Endothelial cell of umbilical vein (primary cell): ENCODE measurements at regions not wholly inside any gene's neighbourhood (a gene's known extent, or its start where the extent isn't known, plus 50 kb on each side); places are given as distances from the start of the nearest gene placed in this dataset.

ENCODE experiments used
- EZH2 ChIP-seq: IDR thresholded peaks from 2 replicates; pipeline ENCODE4 v1.6.1; 2012; ENCODE audit warnings: borderline replicate concordance, low read depth, mild to moderate bottlenecking, moderate library complexity, low read length, inconsistent platforms; ENCODE audit not compliant: severe bottlenecking
- FOS ChIP-seq: IDR thresholded peaks from 2 replicates; pipeline ENCODE4 v1.6.1; 2011; ENCODE audit warnings: mild to moderate bottlenecking, low read length, moderate library complexity, borderline replicate concordance; ENCODE audit not compliant: insufficient read depth
- MYC ChIP-seq: IDR thresholded peaks from one replicate; pipeline ENCODE4 v1.6.1; 2011; ENCODE audit warnings: mild to moderate bottlenecking, low read depth, low read length
- POLR2A ChIP-seq: IDR thresholded peaks from 2 replicates; pipeline ENCODE4 v1.6.1; 2012; ENCODE audit warnings: low read depth, mild to moderate bottlenecking, control low read depth, low read length
- POLR2AphosphoS5 ChIP-seq: IDR thresholded peaks from 2 replicates; pipeline ENCODE4 v1.6.1; 2012; ENCODE audit warnings: low read depth, mild to moderate bottlenecking, control low read depth, low read length, moderate library complexity; ENCODE audit not compliant: insufficient read depth
- TF ChIP-seq, protein P1 (sequence below), 2 donors: IDR thresholded peaks; 1 replicate in 1 of 2; 2 replicates in 1 of 2; pipeline ENCODE4 v1.5.1; 2011; ENCODE audit warnings: low read length in 2 of 2, mild to moderate bottlenecking in 2 of 2, moderate library complexity in 2 of 2, control low read depth in 1 of 2, inconsistent platforms in 1 of 2, low read depth in 1 of 2; ENCODE audit not compliant: insufficient read depth in 1 of 2; ENCODE audit errors: extremely low read depth in 1 of 2
- TF ChIP-seq, protein P2 (sequence below): IDR thresholded peaks from 2 replicates; pipeline ENCODE4 v1.6.1; 2011; ENCODE audit not compliant: insufficient read depth, insufficient read length

DNA sequence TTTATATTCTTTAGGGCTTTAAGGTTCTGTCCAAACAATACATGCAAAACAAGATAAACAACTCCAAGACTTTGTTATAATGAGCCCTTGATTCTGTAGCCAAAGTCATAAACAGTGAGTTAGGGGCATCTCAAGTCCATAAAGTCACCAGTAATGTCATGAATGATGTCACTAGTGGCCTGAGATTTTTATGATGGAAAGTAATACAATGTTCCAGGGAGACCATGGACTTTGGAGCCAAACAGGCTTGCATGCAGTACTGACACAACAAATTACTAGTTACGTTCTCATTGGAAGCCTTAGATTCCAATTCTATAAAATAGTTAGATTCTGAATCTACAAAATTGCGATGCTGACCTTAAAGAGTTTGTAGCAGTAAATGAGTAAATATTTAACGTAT lies 280.0 kb downstream of the HINT1 start:
- TF ChIP-seq POLR2A: no peak
- TF ChIP-seq, protein P1, sequence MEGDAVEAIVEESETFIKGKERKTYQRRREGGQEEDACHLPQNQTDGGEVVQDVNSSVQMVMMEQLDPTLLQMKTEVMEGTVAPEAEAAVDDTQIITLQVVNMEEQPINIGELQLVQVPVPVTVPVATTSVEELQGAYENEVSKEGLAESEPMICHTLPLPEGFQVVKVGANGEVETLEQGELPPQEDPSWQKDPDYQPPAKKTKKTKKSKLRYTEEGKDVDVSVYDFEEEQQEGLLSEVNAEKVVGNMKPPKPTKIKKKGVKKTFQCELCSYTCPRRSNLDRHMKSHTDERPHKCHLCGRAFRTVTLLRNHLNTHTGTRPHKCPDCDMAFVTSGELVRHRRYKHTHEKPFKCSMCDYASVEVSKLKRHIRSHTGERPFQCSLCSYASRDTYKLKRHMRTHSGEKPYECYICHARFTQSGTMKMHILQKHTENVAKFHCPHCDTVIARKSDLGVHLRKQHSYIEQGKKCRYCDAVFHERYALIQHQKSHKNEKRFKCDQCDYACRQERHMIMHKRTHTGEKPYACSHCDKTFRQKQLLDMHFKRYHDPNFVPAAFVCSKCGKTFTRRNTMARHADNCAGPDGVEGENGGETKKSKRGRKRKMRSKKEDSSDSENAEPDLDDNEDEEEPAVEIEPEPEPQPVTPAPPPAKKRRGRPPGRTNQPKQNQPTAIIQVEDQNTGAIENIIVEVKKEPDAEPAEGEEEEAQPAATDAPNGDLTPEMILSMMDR (IDR thresholded peaks at IDR 0.05; ENCODE audit: extremely low read depth in 1 of 2, insufficient read depth in 1 of 2, low read depth in 1 of 2, low read length in 2 of 2): no peak
- TF ChIP-seq, protein P2, sequence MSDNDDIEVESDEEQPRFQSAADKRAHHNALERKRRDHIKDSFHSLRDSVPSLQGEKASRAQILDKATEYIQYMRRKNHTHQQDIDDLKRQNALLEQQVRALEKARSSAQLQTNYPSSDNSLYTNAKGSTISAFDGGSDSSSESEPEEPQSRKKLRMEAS: no peak
- no peak for TF ChIP-seq MYC
- TF ChIP-seq EZH2: no peak
- no peak for TF ChIP-seq FOS
- no peak for TF ChIP-seq POLR2AphosphoS5
